ENCODE measurements at regions not wholly inside any gene's neighbourhood (a gene's known extent, or its start where the extent isn't known, plus 50 kb on each side); places are given as distances from the start of the nearest gene placed in this dataset.

- no peak for DNase-seq (ENCODE audit: low read depth in 4 of 4, low spot score in 2 of 4)
Observed at GRCh38 chr11:115580927-115581680, 76.9 kb upstream of the CADM1 start.

GRCh38 chr11:115580416-115580815 is 76.2 kb upstream of the CADM1 start:
- no peak for DNase-seq (ENCODE audit: low read depth in 4 of 4, low spot score in 2 of 4)

GRCh38 chr11:115579181-115579825 is 75.1 kb upstream of the CADM1 start:
- DNase-seq (ENCODE audit: low read depth in 4 of 4, low spot score in 2 of 4) = no peak

GRCh38 chr11:115578275-115578674 is 74.1 kb upstream of the CADM1 start:
- no peak for DNase-seq (ENCODE audit: low read depth in 4 of 4, low spot score in 2 of 4)

DNA sequence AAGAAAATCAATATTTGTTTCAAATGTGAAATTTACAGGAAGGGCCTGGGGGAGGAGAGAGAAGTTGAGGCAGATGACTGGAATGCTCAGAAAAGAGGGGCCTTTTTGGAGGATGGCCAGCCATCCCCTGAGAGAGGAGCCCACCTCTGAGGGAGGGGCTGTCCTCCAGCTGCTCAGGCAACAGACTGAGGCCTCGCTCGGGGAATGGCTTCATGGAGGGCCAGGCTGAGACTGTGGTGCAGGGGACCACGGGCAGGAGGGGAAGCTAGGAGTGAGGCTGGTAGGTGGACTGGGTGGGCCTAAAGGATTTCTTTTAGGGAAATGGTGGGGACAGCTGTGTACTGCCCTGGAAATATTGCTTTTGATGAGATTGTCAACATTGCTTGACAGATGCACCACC is 73.5 kb upstream of the CADM1 start:
- DNase-seq (ENCODE audit: low read depth in 4 of 4, low spot score in 2 of 4) = no peak

- DNase-seq (ENCODE audit: low read depth in 4 of 4, low spot score in 2 of 4) = no peak
Observed at GRCh38 chr11:115576606-115577380, 72.6 kb upstream of the CADM1 start.

- no peak for DNase-seq (ENCODE audit: low read depth in 4 of 4, low spot score in 2 of 4)
Observed at GRCh38 chr11:115572551-115572950, 68.3 kb upstream of the CADM1 start.

DNA sequence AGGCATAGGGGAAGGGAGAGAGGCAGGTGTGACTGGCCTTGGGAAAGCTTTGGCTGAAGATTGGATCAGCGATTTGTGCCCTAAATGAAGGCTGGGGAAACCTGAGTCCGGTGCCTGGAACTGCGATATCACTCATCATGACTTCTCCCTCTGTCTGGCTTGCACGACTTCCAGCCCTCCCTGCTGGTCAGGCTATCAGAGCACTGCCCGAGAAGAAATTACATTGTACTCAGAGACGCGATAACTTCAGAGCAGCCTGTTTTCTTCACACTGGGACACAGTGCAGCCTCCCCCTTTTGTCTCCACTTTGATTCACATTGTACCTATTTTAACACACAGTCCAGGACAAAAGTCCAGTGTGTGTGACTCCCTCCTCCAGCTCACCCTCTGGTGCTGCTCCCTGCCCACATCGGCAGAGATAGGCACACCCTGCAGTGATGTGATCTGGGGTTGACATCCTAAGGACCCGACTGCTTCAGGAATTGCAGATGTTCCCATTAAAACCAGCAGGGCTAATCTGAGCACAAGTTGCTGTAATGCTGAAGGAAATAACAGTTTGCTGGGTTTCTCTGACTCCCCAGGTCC is 62.1 kb upstream of the CADM1 start:
- DNase-seq (ENCODE audit: low read depth in 4 of 4, low spot score in 2 of 4) = no peak

- no peak for DNase-seq (ENCODE audit: low read depth in 4 of 4, low spot score in 2 of 4)
Observed at GRCh38 chr11:115564851-115565250, 60.6 kb upstream of the CADM1 start.

DNA sequence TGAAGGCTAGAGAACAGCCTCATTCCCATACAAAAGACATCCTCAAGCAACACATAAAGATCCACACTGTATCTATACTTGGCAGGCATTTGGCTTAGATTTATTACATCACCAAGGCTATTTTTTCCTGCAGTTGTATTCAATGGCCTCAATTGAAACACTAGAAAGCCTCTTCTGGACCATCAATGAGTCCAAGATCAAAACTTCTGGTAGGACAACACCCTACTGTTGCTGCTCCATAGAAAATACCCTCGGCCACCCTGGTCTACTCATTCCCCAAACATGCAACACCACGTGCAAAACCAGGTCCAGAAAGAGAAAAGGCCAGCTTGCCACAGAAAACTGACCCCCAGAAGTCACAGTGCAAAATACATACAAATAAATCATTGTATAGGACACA is 56.9 kb upstream of the CADM1 start:
- no peak for DNase-seq (ENCODE audit: low read depth in 4 of 4, low spot score in 2 of 4)

- DNase-seq (ENCODE audit: low read depth in 4 of 4, low spot score in 2 of 4) = no peak
Observed at GRCh38 chr11:115558635-115559034, 54.4 kb upstream of the CADM1 start.

- no peak for DNase-seq (ENCODE audit: low read depth in 4 of 4, low spot score in 2 of 4)
Observed at GRCh38 chr11:115557681-115558080, 53.5 kb upstream of the CADM1 start.

DNA sequence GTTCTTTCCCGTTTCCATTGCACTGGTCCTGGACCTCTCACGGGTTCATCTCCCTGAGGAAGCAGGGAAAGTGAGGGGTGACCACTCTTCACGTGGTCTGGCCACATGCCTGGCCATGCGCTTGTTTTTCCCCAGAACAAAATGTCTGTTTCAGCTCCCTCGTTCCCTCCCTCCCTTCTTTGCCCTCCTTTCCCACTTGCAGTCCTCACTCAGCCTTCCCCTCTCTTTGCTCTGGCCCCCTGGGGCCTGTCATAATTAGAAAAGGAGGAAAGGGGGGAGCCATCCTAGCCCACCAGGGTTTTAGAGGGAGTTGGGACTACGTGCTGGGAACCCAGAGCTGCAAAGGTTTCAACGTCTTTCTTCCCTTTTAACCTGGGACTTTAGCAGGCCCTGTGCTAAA is 52.8 kb upstream of the CADM1 start:
- DNase-seq (ENCODE audit: low read depth in 4 of 4, low spot score in 2 of 4) = no peak

GRCh38 chr11:115555336-115556090 is 51.3 kb upstream of the CADM1 start:
- no peak for DNase-seq (ENCODE audit: low read depth in 4 of 4, low spot score in 2 of 4)
